Caki2 (cell line): ENCODE measurements at regions not wholly inside any gene's neighbourhood (a gene's known extent, or its start where the extent isn't known, plus 50 kb on each side); places are given as distances from the start of the nearest gene placed in this dataset.

Experiments
- DNase-seq: peaks from one replicate; pipeline ENCODE4 v3.0.0-alpha.2; 2015; ENCODE audit warnings: low read depth
- in situ Hi-C: cut with HindIII; loops from 2 replicates; pipeline ENCODE4 v1.10.0; 2016; ENCODE audit warnings: low sequenced_read_pairs, low pct_unique_long_range_greater_than_20kb, mixed read lengths

- in situ Hi-C loops = no loop called here
- DNase-seq = no peak
These were observed 91.3 kb upstream of the BET1 start for GRCh38 chr7:94095316-94096009.

- no peak for DNase-seq
- in situ Hi-C loops = no loop called here
These were observed 95.5 kb upstream of the BET1 start for GRCh38 chr7:94099679-94100078.

GRCh38 chr7:94100723-94101345 is 96.7 kb upstream of the BET1 start:
- in situ Hi-C loops = no loop called here
- no peak for DNase-seq

- in situ Hi-C loops = no loop called here
- DNase-seq = no peak
These were observed 100.1 kb upstream of the BET1 start for GRCh38 chr7:94104301-94104700.

GRCh38 chr7:94109556-94109955 is 105.4 kb upstream of the BET1 start:
- no peak for DNase-seq
- in situ Hi-C loops = no loop called here

GRCh38 chr7:94111009-94111408 is 106.9 kb upstream of the BET1 start:
- in situ Hi-C loops = no loop called here
- DNase-seq = no peak

- DNase-seq = no peak
- in situ Hi-C loops = no loop called here
These were observed 111.2 kb upstream of the BET1 start for GRCh38 chr7:94115316-94115715.

- in situ Hi-C loops = no loop called here
- DNase-seq = no peak
These were observed 119.0 kb upstream of the BET1 start for GRCh38 chr7:94123136-94123535.

- in situ Hi-C loops = no loop called here
- DNase-seq = no peak
These were observed 122.9 kb upstream of the BET1 start for GRCh38 chr7:94127026-94127425.

GRCh38 chr7:94128072-94128471 is 123.9 kb upstream of the BET1 start:
- in situ Hi-C loops = no loop called here

GRCh38 chr7:94129443-94130140 is 125.4 kb upstream of the BET1 start:
- peak; percentile 65 for DNase-seq
- in situ Hi-C loops = no loop called here

More at GRCh38 chr7:94128072-94128471, 123.9 kb upstream of the BET1 start:
- no peak for DNase-seq

- no peak for DNase-seq
- in situ Hi-C loops = no loop called here
These were observed 126.6 kb upstream of the BET1 start for GRCh38 chr7:94130716-94131115.

GRCh38 chr7:94133460-94133859 is 129.3 kb upstream of the BET1 start:
- in situ Hi-C loops = no loop called here
- DNase-seq = no peak

- in situ Hi-C loops = no loop called here
- DNase-seq = no peak
These were observed 131.0 kb upstream of the BET1 start for GRCh38 chr7:94135180-94135579.

GRCh38 chr7:94142281-94142680 is 138.1 kb upstream of the BET1 start:
- in situ Hi-C loops = no loop called here
- no peak for DNase-seq

GRCh38 chr7:94145602-94146001 is 141.4 kb upstream of the BET1 start:
- DNase-seq = no peak
- in situ Hi-C loops = no loop called here

GRCh38 chr7:94146408-94146807 is 142.3 kb upstream of the BET1 start:
- in situ Hi-C loops = no loop called here
- no peak for DNase-seq

- in situ Hi-C loops = no loop called here
- no peak for DNase-seq
These were observed 145.8 kb upstream of the BET1 start for GRCh38 chr7:94149789-94150545.

- in situ Hi-C loops = no loop called here
- DNase-seq = no peak
These were observed 150.0 kb upstream of the BET1 start for GRCh38 chr7:94154182-94154581.
